Neural progenitor cell (in vitro differentiated cells): ENCODE measurements at regions not wholly inside any gene's neighbourhood (a gene's known extent, or its start where the extent isn't known, plus 50 kb on each side); places are given as distances from the start of the nearest gene placed in this dataset.
A peak's percentile ranks its signal among the peaks of the same experiment; 100 is the strongest.

ENCODE experiments used
- DNase-seq: peaks from one replicate; pipeline ENCODE4 v3.0.0-alpha.2; 2016; ENCODE audit warnings: low spot score
- H2AFZ ChIP-seq: fragments of 200-600 bp; sonication (generic); replicated peaks from 2 replicates; pipeline ENCODE4 v1.6.1; 2016; ENCODE audit warnings: antibody characterized with exemption
- H3F3A ChIP-seq: fragments of 200-600 bp; sonication (generic); 2 replicates; pipeline ENCODE4 v1.6.1; 2016; ENCODE audit warnings: antibody characterized with exemption, low read depth
- H3K27ac ChIP-seq: fragments of 200-600 bp; sonication (generic); 2 replicates; pipeline ENCODE4 v1.5.1; 2016; ENCODE audit warnings: mild to moderate bottlenecking
- H3K27me3 ChIP-seq: fragments of 200-600 bp; sonication (generic); 2 replicates; pipeline ENCODE4 v1.6.1; 2016; ENCODE audit warnings: mild to moderate bottlenecking, moderate library complexity
- H3K36me3 ChIP-seq: fragments of 200-600 bp; sonication (generic); 2 replicates; pipeline ENCODE4 v1.5.1; 2016
- H3K4me1 ChIP-seq: fragments of 200-600 bp; sonication (generic); 2 replicates; pipeline ENCODE4 v1.6.1; 2016; ENCODE audit warnings: mixed run types
- H3K4me2 ChIP-seq: fragments of 200-600 bp; sonication (generic); 2 replicates; pipeline ENCODE4 v1.6.1; 2016
- H3K4me3 ChIP-seq: fragments of 200-600 bp; sonication (generic); 2 replicates; pipeline ENCODE4 v1.5.1; 2016
- H3K79me2 ChIP-seq: fragments of 200-600 bp; sonication (generic); 2 replicates; pipeline ENCODE4 v1.6.1; 2016; ENCODE audit warnings: low read depth
- H3K9ac ChIP-seq: fragments of 200-600 bp; sonication (generic); 2 replicates; pipeline ENCODE4 v1.6.1; 2016
- H3K9me3 ChIP-seq: fragments of 200-600 bp; sonication (generic); 2 replicates; pipeline ENCODE4 v1.5.1; 2016; ENCODE audit warnings: low read depth
- H4K20me1 ChIP-seq: fragments of 200-600 bp; sonication (generic); 2 replicates; pipeline ENCODE4 v1.6.1; 2016; ENCODE audit warnings: low read depth
- H3K27ac Mint-ChIP-seq: 3 replicates; pipeline ENCODE4 v1.8.0; 2021; ENCODE audit warnings: mixed read lengths
- H3K27me3 Mint-ChIP-seq: 2 replicates; pipeline ENCODE4 v1.8.0; 2022; ENCODE audit warnings: low read depth, mild to moderate bottlenecking, inconsistent platforms, moderate library complexity, mixed read lengths; ENCODE audit not compliant: insufficient read depth
- H3K36me3 Mint-ChIP-seq: 3 replicates; pipeline ENCODE4 v1.8.0; 2021; ENCODE audit warnings: mixed read lengths
- H3K4me1 Mint-ChIP-seq: 3 replicates; pipeline ENCODE4 v1.8.0; 2021; ENCODE audit warnings: mixed read lengths
- H3K4me3 Mint-ChIP-seq: 3 replicates; pipeline ENCODE4 v1.8.0; 2021; ENCODE audit warnings: mild to moderate bottlenecking, moderate library complexity, mixed read lengths
- H3K9me3 Mint-ChIP-seq: 3 replicates; pipeline ENCODE4 v1.8.0; 2020; ENCODE audit warnings: mixed read lengths
- CTCF ChIP-seq: fragments of 200-600 bp; sonication (generic); IDR thresholded peaks from 2 replicates; pipeline ENCODE4 v1.5.1; 2017; ENCODE audit warnings: antibody characterized with exemption, mild to moderate bottlenecking
- EZH2 ChIP-seq: fragments of 200-600 bp; sonication (generic); IDR thresholded peaks from 2 replicates; pipeline ENCODE4 v1.6.1; 2017; ENCODE audit warnings: antibody characterized with exemption, mild to moderate bottlenecking, moderate library complexity
- EZH2phosphoT487 ChIP-seq: fragments of 200-600 bp; sonication (generic); IDR thresholded peaks from 2 replicates; pipeline ENCODE4 v1.6.1; 2017; ENCODE audit warnings: antibody characterized with exemption

DNA sequence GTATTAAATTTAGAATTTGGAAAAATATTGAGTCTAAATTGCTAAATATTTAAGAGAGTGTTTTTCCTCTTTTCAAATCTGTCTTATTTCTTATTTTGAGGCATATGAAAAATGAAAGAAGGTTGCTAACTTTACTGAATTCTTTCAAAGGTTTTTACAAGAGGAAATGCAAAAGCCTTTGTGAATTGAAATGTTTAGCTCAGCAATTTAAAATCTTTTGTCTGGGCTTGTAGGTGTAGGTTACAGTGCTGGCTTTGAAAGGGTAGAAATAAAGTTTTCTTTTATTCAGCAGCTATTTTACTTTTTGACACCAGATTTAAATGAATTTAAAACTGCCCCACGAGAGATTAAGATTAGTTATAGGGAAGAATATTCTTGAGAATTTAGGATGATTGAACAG lies 192.0 kb downstream of the CDH7 start:
- no peak for DNase-seq
- Histone ChIP-seq H3K4me3 (no peak overlapping the region), H3K9me3 (no peaks in the 10 kb centered on the region), H3K4me1 (no peaks in the 10 kb centered on the region), H3F3A (peaks cover 3% of the 10 kb centered on the region), H3K79me2 (no peaks in the 10 kb centered on the region), H3K4me2 (no peak overlapping the region), H3K36me3 (no peaks in the 10 kb centered on the region), H3K9ac (no peak overlapping the region), H4K20me1 (no peaks in the 10 kb centered on the region), H3K27ac (no peak overlapping the region), H3K27me3 (no peaks in the 10 kb centered on the region), H2AFZ (no peak overlapping the region)
- Mint-ChIP-seq H3K27ac (no peak overlapping the region), H3K4me1 (peaks cover 4% of the 10 kb centered on the region), H3K36me3 (no peaks in the 10 kb centered on the region), H3K27me3 (no peaks in the 10 kb centered on the region), H3K9me3 (no peaks in the 10 kb centered on the region), H3K4me3 (no peak overlapping the region)
- TF ChIP-seq EZH2phosphoT487 (no peak), EZH2 (no peak), CTCF (no peak)

- no peaks in the 10 kb centered on the region for H3K9me3 Mint-ChIP-seq
- no peaks in the 10 kb centered on the region for H3K27me3 Mint-ChIP-seq
- no peak for DNase-seq
These were observed 191.3 kb downstream of the CDH7 start for GRCh38 chr18:65942104-65942503.

GRCh38 chr18:65941482-65941881 lies 190.7 kb downstream of the CDH7 start:
- Histone ChIP-seq H2AFZ (peak overlapping the region; percentile 59), H3F3A (peaks cover 3% of the 10 kb centered on the region), H4K20me1 (no peaks in the 10 kb centered on the region), H3K9me3 (no peaks in the 10 kb centered on the region), H3K4me1 (no peaks in the 10 kb centered on the region), H3K79me2 (no peaks in the 10 kb centered on the region), H3K27ac (no peak overlapping the region), H3K9ac (no peak overlapping the region), H3K4me2 (no peak overlapping the region), H3K36me3 (no peaks in the 10 kb centered on the region), H3K4me3 (no peak overlapping the region), H3K27me3 (no peaks in the 10 kb centered on the region)
- DNase-seq: no peak
- H3K36me3 Mint-ChIP-seq: no peaks in the 10 kb centered on the region
- no peak for TF ChIP-seq CTCF
- TF ChIP-seq EZH2phosphoT487: no peak
- no peak for TF ChIP-seq EZH2
- H3K4me1 Mint-ChIP-seq: peaks cover 4% of the 10 kb centered on the region
- H3K27me3 Mint-ChIP-seq: no peaks in the 10 kb centered on the region
- H3K9me3 Mint-ChIP-seq: no peaks in the 10 kb centered on the region
- no peak overlapping the region for H3K27ac Mint-ChIP-seq
- H3K4me3 Mint-ChIP-seq: no peak overlapping the region

More at GRCh38 chr18:65942104-65942503, 191.3 kb downstream of the CDH7 start:
- Histone ChIP-seq H3K27me3 (no peaks in the 10 kb centered on the region), H3K4me2 (no peak overlapping the region), H3K4me1 (no peaks in the 10 kb centered on the region), H3K9me3 (no peaks in the 10 kb centered on the region), H3K27ac (no peak overlapping the region), H3K36me3 (no peaks in the 10 kb centered on the region), H3F3A (peaks cover 3% of the 10 kb centered on the region), H3K79me2 (no peaks in the 10 kb centered on the region), H3K4me3 (no peak overlapping the region), H2AFZ (peak overlapping the region; percentile 59), H3K9ac (no peak overlapping the region), H4K20me1 (no peaks in the 10 kb centered on the region)
- no peak overlapping the region for H3K27ac Mint-ChIP-seq
- peaks cover 4% of the 10 kb centered on the region for H3K4me1 Mint-ChIP-seq
- no peak overlapping the region for H3K4me3 Mint-ChIP-seq
- TF ChIP-seq EZH2phosphoT487 (no peak), CTCF (no peak), EZH2 (no peak)
- no peaks in the 10 kb centered on the region for H3K36me3 Mint-ChIP-seq
